Right kidney (tissue), 1 donor: ENCODE measurements at regions not wholly inside any gene's neighbourhood (a gene's known extent, or its start where the extent isn't known, plus 50 kb on each side); places are given as distances from the start of the nearest gene placed in this dataset.

Experiments used
- DNase-seq: peaks from one replicate; pipeline ENCODE4 v3.0.0-alpha.2; 2016

GRCh38 chr13:91119643-91120042 is 227.8 kb upstream of the MIR17HG start:
- DNase-seq = no peak

DNA sequence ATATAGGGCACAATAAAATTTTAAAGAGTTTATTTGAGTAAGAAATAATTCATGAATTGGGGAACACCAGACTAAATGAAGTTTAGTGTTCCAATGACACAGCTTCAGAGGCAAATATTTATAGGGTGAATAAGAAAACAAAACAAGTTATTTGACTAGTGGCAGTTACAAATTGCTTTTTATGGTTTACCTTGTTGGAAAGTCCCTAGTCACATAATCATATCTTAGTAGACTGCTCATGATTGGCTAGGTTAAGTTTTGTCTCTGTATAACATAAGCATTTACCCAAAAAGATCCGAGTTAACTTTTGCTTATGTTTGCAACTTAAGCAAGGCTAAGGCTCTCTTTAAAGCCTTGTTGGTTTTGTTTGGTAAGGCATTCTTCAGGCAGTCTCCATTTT is 224.7 kb upstream of the MIR17HG start:
- DNase-seq = no peak

- no peak for DNase-seq
Observed at GRCh38 chr13:91123456-91124127, 223.9 kb upstream of the MIR17HG start.

DNA sequence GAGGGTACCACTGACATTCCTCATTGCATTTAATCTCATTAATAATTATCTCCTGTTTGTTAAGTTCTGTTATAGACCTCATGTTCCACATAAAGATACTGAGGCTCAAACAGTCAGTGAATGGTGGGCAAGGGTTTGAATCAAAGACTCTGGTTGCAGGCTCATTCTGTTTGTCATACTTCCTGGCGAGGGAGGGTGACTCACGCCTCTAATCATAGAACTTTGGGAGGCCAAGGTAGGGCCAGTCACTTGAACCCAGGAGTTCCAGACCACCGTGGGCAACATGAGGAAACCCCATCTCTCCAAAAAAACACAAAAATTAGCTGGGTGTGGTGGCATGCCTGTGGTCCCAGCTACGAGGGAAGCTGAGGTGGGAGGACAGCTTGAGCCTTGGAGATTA is 220.7 kb upstream of the MIR17HG start:
- DNase-seq = no peak

- DNase-seq = no peak
Observed at GRCh38 chr13:91127995-91128394, 219.5 kb upstream of the MIR17HG start.

- no peak for DNase-seq
Observed at GRCh38 chr13:91132381-91132780, 215.1 kb upstream of the MIR17HG start.

DNA sequence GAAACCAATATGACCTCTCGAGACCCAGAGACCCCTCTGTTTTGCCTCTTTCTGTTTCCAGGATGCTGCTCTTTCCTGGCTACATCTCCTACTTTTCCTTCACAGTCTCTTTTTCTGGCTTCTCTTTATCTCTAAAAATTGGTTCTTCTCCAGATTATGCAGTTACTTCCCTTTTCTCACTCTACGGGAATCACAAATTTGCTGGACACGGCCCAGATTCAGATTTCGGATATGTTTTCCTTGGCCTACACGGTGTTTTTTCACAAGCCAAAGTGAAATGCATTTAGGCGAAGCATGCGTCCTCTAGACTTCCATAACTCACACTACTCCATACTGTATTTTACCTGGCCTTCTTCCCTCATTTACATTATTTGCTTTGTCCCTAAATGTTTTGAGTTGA is 214.7 kb upstream of the MIR17HG start:
- no peak for DNase-seq

- DNase-seq = no peak
Observed at GRCh38 chr13:91133941-91134802, 213.3 kb upstream of the MIR17HG start.

GRCh38 chr13:91134803-91135184 is 212.7 kb upstream of the MIR17HG start:
- no peak for DNase-seq

DNA sequence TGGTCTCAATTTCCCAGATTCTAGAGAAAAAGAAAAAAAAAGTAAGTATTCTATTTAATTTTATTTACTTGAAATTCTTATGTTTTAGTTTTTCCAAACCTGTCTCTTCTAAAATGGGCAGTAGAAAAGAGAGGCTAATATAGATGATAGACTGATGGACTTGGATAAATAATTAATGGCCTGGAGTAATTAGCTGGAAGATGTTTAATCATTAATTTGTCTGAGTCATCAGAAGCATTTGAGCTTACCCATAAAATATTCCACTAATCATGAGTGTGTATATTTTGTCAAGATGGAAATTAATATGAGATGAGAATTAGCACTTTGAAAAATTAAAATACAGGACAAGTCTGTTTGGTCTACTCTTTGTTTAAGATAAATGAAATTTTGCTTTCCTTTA is 212.1 kb upstream of the MIR17HG start:
- DNase-seq = no peak

DNA sequence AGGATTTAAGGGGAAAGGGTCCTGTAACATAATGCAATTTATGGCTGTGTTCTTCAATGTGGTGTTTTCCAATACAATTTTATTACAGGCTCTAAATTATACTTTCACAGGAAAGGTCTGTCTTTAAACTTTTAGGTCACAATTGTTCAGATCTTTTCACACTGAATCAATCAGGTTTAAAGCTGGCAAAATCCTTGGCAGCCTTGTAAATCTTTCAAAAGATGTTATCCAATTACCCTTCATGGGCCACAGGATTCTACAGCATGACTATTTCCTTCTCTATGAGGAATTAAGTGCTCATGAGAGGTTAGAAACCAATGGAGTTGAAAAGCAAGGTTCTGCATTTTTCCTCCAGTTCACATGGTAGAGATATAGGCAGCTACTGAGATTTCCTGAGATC is 211.5 kb upstream of the MIR17HG start:
- no peak for DNase-seq

DNA sequence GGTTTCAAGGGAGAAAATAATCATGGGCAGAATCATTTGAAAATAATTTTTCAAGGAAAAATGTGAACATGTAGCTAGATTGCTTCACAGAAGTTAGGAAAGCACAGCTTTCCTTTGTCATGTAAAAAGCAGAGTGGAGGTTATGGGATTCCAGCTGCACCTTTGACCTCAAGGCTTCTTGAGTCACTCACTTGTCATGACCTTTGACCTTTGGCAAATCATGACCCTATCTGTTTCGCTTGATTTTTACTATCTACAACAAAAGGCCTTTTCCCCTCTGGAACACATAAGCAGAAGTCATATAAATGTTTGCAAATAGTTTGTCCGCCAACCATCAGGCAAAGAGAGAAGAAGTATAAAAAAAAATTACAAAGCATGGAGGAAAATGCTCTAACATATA is 210.7 kb upstream of the MIR17HG start:
- DNase-seq = no peak

DNA sequence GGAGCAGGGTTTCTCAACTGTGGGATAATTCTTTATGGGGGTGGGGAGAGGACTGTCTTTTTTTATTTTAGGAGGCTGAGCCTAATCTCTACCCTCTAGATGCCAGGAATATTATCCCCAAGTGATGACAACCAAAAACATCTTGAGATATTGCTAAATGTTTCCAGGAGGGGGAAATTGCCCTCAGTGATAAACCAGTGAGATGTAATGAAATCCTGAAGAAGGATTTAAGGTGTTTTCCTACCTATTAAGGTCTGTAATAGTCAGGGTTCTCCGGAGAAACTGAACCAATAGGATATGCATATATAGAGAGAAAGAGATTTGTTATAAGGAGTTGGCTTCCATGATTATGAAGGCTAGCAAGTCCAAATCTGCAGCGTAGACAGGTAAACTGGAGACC is 208.3 kb upstream of the MIR17HG start:
- no peak for DNase-seq

GRCh38 chr13:91141543-91142061 is 205.9 kb upstream of the MIR17HG start:
- no peak for DNase-seq

DNA sequence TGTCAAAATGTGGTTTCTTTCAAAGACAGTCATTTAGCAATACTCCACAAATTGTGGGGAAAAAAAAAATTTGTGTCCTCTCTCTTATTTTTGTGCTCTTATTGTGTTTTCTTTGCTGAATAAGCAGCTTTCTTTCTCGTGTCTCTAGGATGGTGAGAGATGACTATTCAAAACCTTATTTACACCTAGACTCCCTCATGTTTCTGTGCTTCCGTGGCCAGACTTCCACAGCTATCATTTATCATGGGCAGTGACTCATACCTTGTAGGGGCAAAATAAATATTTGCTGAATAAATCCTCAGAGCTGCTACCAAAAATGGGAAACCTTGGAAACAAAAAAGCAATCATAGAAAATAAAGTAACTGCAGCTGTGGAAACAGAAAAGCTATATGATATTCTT is 204.9 kb upstream of the MIR17HG start:
- DNase-seq = no peak

DNA sequence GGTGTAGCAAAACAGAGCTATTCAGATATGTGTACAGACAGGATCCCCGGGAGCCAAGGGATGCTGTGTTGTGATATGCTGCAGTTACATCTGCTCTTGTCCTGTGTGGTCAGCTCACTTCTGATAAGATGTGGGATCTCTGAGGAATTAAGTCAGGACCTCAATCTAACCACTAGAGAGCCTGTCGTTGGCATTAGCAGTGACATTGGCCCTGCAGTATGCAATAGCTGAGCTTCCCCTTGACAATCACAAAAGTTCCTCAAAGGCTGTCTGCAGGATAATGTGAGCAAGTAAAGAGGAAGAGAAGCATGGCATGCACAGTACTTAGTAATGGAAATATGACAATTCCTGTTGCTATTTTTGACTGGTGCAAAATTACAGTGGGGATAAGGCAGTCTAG is 203.4 kb upstream of the MIR17HG start:
- no peak for DNase-seq

DNA sequence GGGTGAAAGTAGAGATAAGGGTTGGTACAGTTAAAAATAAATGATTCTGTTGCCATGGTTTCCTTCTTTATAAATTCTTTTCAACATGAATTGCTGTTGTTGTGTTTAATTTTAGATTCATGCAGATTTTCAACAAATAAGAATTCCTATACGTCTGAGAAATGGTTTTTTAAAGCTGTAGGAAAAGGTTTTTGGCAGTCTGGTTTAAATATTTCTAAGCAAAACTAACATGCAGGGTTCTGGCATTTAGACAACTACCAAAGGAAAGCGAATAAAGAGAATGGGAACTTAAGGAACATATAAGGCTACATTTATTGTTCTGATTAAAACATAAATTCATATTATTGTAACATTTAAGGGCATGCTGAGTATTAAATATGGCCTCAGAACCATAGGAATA is 203.0 kb upstream of the MIR17HG start:
- DNase-seq = no peak

- no peak for DNase-seq
Observed at GRCh38 chr13:91145571-91146205, 201.8 kb upstream of the MIR17HG start.

- no peak for DNase-seq
Observed at GRCh38 chr13:91146601-91147000, 200.9 kb upstream of the MIR17HG start.

- no peak for DNase-seq
Observed at GRCh38 chr13:91148098-91148497, 199.4 kb upstream of the MIR17HG start.

DNA sequence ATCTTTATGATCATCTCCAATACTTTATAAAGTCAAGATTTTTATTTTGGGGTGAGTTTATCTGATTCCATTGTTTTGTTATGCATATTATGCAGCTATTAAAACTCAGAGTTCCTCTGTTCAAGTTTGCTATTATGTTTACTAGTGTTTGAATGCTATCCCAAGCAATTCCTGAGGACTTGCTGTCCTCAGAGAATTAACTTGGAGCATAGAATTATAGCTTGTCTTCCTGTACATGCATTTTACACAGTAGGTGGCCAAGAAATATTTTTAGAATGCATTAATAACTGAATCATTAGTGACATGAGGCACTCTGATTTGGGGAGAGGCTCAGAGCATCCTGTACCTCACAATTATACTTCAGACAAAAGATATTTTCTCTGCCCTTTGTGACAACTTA is 195.6 kb upstream of the MIR17HG start:
- DNase-seq = no peak

DNA sequence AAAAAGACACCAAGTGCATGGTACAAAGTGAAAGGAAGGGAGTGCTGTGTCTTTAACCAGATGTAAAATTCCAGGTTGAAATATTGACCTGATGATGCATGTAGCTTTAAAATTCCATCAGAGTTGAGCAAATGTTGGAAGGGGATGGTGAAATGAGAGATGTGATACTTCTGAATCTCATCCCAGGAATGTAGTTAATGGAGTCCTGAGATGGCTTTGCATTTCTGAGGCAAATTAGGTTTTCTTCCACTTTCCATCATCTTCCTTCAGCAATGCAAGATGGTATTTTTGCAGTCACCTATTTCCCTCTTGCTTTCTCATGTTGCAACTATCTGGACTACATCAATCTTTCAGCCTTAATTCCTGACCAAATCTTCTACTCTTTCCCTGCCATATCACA is 194.1 kb upstream of the MIR17HG start:
- no peak for DNase-seq
